Cerebellar nuclear complex (tissue), 1 donor: ENCODE measurements at regions not wholly inside any gene's neighbourhood (a gene's known extent, or its start where the extent isn't known, plus 50 kb on each side); places are given as distances from the start of the nearest gene placed in this dataset.
"Not testable (repeated sequence)": the region's sequence is repeated elsewhere in the genome, so short reads cannot be mapped to it uniquely, and the experiment has no call there.

ENCODE experiments used
- DNase-seq, 2 experiments: peaks; one replicate each; lab custom pipeline; 2025; lab: John Stamatoyannopoulos, UW

DNA sequence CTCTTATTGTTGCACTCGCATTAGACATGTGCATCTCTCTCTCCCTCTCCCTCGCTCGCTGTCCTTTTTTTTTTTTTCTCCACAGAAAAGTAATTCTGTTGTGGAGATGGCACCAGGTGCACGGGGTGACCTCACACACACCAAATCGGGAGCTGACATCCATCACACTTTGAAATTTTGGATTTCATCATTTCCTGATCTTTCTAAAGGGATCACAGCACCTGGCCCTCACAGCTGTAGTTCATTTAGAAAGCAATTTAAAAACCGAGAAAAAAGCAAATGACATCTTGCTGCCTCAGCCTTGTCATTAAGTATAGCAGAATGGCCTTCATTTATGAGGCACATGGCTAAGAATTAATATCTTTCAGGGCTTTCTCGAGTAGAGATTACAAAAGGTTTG lies 717.2 kb downstream of the RNF144A start:
- DNase-seq: no peak

DNA sequence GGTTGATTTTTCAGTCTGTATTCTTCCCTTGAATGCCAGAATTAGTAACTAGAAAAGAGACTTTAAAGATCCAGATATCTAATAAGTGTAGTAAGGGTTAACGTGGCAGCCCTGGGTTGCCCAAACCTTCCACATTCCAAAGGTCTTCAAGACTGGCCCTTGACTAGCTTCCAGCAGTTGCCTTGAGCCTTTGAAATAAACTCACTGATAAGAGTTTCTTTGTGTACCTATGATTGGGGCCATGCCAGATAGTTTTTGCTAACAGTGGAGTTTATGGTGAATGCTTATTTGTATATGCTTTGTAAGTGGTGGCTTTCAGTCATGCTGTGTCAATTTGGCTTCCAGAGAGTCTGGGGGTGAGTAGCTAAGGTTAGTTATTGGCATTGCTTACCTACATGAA lies 722.3 kb downstream of the RNF144A start:
- DNase-seq: no peak

DNA sequence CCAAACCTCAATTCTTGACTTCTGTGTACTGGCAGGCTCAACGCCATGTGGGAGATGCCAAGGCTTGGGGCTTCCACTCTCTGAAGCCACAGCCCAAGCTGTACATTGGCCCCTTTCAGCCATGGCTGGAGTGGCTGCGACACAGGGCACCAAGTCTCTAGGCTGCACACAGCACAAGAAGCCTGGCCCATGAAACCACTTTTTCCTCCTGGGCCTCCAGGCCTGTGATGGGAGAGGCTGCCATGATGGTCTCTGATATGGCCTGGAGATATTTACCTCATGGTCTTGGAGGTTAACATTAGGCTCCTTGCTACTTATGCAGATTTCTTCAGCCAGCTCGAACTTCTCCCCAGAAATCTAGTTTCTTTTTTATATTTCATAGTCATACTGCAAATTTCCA lies 724.1 kb downstream of the RNF144A start:
- DNase-seq: not testable (repeated sequence)

- no peak for DNase-seq
These were observed 728.8 kb downstream of the RNF144A start for GRCh38 chr2:7646024-7646423.

DNA sequence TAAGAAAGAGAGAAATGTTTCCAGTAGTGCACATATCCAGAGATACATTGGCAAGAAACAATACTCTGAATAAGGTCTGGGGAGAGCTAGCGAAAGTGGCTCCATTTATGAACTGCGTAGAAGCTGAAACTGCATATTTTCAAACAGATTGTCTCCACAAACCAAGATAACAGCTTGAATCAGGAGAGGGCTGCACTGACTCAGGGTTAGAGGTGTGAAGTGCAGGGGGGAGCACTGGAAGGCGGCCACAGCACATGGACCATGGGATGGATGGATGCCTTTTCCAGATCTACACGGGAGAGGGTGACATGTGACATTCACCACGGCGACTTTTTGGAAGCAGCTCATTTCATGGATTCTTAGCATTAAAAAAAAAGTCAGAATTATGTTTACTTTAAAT lies 729.4 kb downstream of the RNF144A start:
- no peak for DNase-seq

GRCh38 chr2:7648221-7648795 lies 731.1 kb downstream of the RNF144A start:
- peak in 1 of 2 experiments; percentile 57 for DNase-seq

- DNase-seq: peak in 1 of 2 experiments; percentile 26
These were observed 732.4 kb downstream of the RNF144A start for GRCh38 chr2:7649461-7650228.

GRCh38 chr2:7653617-7654016 lies 736.4 kb downstream of the RNF144A start:
- DNase-seq: no peak

GRCh38 chr2:7655629-7656028 lies 738.4 kb downstream of the RNF144A start:
- DNase-seq: no peak

DNA sequence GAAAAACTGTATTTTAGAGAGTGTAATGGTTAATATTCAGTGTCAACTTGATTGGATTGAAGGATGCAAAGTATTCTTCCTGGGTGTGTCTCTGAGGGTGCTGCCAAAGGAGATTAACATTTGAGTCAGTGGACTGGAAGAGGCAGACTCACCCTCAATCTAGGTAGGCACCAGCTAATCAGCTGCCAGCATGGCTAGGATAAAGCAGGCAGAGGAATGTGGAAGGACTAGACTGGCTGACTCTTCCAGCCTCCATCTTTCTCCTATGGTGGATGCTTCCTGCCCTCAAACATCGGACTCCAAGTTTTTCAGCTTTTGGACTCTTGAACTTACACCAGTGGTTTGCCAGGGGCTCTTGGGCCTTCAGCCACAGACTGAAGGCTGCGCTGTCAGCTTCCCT lies 740.3 kb downstream of the RNF144A start:
- not testable (repeated sequence) for DNase-seq

- DNase-seq: no peak
These were observed 741.3 kb downstream of the RNF144A start for GRCh38 chr2:7658486-7658885.

DNA sequence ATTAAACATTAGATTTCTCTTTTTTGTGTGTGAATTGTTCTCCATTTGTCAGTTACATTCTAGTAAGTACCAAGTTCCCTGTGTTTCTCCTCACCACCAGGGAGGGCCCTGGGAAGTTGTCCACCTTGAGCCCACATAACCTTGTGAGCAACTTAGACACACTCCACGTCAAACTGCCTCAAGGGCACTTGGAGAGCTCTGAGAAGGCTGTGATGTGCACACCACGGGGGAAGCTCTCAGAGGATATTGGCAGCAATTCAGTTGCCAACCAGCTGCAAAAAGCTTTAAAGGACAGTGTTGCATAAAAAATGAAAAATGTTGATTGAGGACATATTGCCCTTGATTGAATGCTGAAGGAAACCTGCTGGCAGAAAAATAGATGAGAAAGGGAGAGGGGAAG lies 743.6 kb downstream of the RNF144A start:
- no peak for DNase-seq

GRCh38 chr2:7661502-7661901 lies 744.3 kb downstream of the RNF144A start:
- DNase-seq: no peak

DNA sequence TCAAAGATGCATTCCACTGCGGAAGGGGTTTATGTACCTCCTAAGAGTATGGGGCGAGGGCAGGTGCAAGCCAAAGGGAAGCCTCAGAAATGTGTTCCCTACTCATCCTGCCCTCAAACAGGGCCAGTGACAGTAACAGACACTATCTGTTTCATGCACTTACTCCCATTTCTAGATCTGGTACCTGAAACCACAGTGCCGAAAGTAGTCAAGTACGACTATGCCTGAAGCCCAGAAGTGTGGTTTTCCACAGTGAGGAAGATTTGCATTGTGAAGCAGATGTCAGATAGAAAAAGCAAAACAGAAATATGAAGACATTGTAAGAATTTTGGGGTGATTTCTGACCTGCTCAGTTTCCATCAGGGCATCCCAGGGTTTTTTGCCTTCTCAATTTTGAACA lies 748.7 kb downstream of the RNF144A start:
- no peak for DNase-seq

DNA sequence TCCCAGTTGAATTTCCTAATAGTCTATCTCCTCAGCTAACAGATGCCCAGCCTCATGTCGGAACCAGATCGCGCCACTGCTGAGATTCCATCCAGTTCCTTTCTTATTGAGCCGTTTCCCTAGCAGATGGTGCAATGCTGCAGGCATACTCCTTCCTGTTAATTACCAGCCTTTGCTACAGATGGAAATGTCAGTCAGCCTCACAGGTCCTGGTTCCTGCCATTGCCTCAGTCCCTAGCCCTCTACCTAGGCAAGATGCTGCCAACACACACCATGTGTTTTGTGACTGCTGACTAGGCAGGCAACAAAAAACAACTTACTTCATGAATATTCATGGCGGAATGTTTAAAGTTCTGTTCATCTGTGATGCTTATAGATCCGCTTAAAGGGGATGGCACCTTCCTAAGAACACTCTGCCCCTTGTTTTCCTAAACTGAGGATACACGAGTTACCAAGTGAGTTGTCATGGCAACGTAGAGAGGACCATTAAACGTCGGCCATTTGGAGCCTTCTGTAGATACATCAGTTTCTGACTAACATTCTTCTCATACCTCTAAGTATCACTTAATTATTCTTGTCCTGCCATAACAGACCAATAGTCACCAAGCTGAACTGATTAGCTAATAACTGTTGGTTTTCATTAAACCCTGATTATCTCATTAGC lies 749.5 kb downstream of the RNF144A start:
- DNase-seq: peak; percentile 93 to 94

DNA sequence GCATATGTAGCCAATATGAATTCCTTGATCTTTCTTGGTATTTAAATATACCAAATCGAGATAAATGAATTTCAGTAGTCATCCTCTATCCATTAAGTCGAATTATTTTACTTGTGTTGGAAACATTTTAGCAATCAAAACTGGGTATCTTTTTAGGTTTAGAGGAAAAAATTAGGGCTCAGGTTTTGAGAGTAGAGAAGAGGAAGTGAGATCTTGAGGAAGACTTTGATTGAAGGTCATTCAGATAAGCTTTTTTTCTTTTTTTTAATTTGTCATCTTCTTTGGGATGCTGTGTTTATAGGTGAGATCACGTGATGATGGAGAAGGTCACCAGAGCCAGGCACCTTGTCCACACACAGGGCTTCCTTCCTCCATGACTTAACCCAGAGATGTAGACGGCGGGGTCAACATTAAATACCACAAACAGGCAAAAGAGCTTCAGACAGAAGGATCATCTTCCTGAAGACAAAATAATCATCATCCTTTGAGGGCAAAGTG lies 750.1 kb downstream of the RNF144A start:
- DNase-seq: no peak

DNA sequence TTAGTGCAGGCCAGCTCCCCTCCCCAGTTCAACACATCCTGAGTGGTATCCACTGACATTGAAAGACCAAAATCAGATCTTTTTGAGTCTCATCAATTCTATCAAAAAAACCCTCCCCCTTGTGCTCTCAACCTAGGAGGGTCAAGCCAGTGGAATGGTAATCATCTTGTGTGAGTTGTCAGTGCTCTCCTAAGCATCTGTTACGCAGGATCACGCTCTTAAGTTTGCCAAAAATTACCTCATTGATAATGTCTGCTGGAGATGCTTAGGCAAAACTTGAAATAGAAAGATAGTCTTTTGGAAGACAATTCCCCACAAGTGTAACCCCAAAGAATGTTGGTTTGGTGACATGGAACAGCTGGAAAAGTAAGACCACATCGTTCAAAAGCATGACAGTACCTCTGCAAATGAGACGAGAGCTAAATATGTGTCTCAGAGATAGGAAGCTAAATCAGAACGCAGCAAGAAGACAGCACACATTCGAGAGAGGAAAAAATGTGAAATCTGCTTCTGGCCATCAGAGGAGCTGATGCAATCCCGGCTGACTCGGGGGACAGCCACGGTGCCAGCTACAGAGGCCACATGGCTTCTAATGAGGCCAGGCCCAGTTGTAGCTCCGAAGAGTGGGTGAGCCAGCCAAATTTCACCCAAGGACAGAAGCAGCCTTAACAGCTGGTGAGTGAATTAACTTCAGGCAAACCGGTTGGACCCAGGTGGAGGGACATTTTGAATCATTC lies 753.9 kb downstream of the RNF144A start:
- no peak for DNase-seq

GRCh38 chr2:7672027-7672684 lies 754.9 kb downstream of the RNF144A start:
- DNase-seq: no peak

DNA sequence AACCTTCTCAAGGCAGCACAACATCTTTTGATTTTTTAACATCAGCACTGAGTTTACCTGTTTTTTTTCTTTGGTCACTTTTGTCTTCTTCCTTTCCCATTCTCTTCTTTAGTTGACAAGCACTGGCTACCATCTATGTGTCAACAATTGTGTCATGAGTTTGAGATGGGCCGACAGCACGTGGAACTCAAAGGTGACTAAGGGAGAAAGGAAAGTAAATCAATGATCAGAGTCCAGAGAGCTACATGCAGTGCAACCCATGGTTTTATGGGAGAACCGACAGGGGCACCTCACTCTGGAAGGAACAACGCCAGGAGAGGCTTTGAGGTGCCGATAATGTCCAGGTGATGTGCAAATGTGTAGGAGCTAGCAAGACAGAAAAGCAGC lies 755.5 kb downstream of the RNF144A start:
- no peak for DNase-seq

- no peak for DNase-seq
These were observed 755.9 kb downstream of the RNF144A start for GRCh38 chr2:7673101-7673500.

- DNase-seq: no peak
These were observed 756.6 kb downstream of the RNF144A start for GRCh38 chr2:7673853-7674252.

GRCh38 chr2:7674606-7675005 lies 757.4 kb downstream of the RNF144A start:
- DNase-seq: no peak
